ENCODE measurements at regions not wholly inside any gene's neighbourhood (a gene's known extent, or its start where the extent isn't known, plus 50 kb on each side); places are given as distances from the start of the nearest gene placed in this dataset.

- no peak overlapping the region for H3K4me3 ChIP-seq
- peak overlapping the region in 9 of 21 experiments; percentile 5 to 63 (median 38) for H3K27ac ChIP-seq
These were observed 145.7 kb upstream of the CBLB start for GRCh38 chr3:106014518-106014917.

DNA sequence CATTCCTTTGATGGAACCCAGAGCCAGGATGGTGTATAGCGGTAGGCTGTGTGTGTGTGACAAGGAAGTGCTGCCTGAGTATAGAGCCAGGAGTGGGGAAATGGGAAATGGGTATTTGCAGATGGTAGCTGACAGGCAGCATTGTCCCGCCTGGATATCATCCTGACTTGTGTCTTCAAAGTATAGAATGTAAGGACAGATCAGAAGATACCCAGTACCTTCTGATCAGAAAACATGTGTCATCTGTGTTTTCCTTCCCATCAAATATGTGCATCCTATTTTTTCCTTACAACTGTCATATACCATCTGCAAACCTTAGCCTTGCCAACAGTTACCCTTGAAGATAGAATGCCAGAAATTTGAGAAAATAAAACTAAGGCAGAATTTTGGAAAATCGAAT, 146.2 kb upstream of the CBLB start:
- Histone ChIP-seq H3K4me3 (no peak overlapping the region), H3K27ac (peak overlapping the region in 3 of 21 experiments; percentile 37 to 54 (median 47))

DNA sequence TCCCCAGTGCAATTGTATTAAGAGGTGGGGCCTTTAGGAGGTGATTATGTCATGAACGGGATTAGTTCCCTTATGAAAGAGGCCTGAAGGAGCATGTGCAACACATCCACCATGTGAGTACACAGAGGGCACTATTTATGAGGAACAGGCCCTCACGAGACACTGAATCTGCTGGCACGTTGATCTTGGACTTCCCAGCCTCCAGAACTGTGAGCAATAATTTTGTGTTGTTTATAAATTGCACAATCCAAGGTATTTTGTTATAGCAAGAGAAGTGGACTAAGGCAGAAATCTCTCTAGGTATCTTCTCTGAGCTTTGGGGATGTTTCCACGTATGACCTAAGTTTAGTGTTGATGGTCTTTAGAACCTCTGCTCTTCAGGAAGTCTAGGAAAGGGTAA, 149.3 kb upstream of the CBLB start:
- no peak overlapping the region for H3K27ac ChIP-seq

DNA sequence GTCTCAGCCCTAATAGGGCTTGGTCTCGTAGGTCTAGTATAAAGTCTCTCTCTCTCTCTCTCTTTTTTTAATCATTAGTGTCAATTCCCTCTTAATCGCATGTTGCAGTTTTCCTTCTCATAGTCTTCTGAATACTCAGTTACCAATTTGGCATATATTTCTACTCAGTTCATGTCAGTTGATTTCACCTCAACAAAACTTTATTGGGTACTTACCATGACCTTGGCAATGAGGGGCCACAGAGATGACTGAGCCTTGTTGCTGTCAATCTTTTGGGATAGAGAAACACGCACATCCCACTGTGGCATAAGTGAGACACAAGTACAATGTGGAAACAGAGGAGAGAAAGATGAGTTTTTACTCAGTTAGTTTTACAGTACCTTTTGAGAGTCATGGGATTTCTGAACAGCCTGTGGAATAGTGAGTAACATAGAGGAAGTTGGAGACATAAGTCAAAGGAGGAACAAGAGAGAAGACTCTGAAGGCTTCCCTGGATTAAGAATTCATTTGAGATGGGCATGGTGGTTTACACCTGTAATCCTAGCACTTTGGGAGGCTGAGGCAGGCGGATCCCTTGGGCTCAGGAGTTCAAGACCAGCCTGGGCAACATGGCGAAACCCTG, 150.2 kb upstream of the CBLB start:
- Histone ChIP-seq H3K4me3 (no peak overlapping the region), H3K27ac (no peak overlapping the region)

More for the DNA sequence above, 149.3 kb upstream of the CBLB start:
- no peak overlapping the region for H3K4me3 ChIP-seq

- Histone ChIP-seq H3K4me3 (no peak overlapping the region), H3K27ac (no peak overlapping the region)
These were observed 154.1 kb upstream of the CBLB start for GRCh38 chr3:106022913-106023312.

DNA sequence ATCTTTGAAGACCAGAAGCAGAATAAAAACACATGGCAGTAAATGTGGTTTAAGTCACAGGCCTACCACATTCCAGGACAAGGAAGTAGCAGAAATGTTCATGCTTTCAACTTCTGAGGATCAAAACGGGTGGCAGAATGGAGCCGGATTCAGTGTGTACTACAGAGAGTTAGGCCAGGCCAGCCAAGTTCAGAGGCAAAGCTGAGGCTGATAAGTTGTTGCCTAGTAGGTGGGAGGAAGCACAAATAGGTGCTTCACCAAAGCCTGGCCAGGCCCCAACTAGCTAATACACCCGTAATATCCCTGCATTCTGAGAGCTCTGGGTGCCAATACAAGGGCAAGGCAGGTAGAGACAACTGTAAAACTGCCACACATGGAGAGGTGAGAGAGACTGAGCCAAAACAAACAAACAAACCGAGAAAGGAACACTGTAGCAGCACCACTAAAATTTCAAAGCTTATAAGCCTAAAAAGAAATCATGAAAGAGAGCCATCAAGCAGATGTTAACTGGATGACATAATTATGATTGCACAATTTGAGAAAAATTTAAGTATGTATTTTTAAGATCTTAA, 156.4 kb upstream of the CBLB start:
- Histone ChIP-seq H3K27ac (peak overlapping the region in 5 of 21 experiments; percentile 1 to 51 (median 33)), H3K4me3 (no peak overlapping the region)

DNA sequence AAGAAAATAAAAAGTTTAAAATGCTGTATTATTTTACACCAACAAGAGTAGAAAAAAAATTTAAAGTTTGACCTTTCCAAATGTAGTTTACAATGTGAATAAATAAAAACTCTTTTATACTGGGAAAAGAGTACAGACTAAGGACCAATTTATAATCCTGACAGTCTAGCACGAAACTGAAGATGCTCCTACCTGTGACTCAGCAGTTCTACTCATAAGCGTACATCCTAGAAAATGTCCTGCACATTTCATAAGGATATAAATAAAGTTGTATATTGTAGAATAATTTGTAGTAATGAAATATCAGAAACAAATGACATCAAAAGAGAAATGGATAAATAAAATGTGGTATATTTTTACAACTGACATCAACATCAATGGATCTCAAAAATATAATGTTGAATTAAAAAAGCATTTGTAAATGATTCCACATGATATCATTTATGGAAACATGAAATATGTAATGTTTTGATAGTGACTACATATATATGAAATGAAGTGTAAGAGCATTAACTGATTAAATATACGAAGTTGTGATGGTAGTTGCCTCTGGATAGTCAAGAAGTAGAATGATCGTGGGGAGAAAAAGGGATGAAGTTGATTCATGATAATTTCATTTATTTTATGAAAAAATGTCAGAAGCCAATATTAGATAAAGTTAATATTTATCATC, 161.3 kb upstream of the CBLB start:
- Histone ChIP-seq H3K4me3 (no peak overlapping the region), H3K27ac (no peak overlapping the region)

GRCh38 chr3:106030627-106030963, 161.8 kb upstream of the CBLB start:
- Histone ChIP-seq H3K4me3 (no peak overlapping the region), H3K27ac (no peak overlapping the region)

- Histone ChIP-seq H3K4me3 (no peak overlapping the region), H3K27ac (no peak overlapping the region)
These were observed 163.7 kb upstream of the CBLB start for GRCh38 chr3:106032479-106032878.

DNA sequence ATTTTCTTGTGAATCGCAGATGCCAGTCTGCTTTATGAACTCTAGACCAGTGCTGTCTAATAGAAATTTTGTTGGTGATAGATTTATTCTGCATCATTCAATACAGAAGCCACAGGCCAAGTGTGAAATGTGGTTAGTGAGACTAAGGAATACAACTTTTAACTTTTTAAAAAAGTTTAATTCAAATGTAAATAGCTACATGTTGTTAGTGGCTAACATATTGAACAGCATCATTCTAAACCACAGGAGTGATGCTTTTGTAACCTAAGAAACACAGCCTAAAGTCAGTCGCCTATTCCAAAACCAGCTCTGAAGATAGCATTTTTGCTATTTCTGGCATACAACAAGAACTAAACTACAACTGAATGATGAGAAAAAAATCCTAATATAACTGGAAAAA, 164.8 kb upstream of the CBLB start:
- Histone ChIP-seq H3K27ac (no peak overlapping the region), H3K4me3 (no peak overlapping the region)

GRCh38 chr3:106034313-106034712, 165.5 kb upstream of the CBLB start:
- H3K4me3 ChIP-seq = no peak overlapping the region
- H3K27ac ChIP-seq = no peak overlapping the region

- Histone ChIP-seq H3K27ac (no peak overlapping the region), H3K4me3 (no peak overlapping the region)
These were observed 166.8 kb upstream of the CBLB start for GRCh38 chr3:106035619-106036018.

DNA sequence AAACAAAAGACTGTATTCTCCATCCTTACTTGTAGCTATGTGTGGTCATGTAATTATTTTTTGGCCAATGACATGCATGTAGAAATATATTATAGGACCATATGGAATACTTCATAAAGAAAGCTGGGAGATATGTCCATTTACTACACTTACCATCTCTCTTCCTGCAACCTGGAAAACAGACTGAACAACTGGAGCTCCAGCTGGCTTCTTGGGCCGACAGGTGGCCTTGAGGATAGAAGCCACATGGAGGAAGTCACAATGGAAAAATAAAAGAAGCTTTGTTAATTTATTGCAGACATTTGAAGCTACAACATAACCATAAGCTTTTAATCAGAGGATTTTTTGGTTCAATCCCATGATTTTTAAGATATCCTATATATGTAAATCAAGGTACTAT, 167.9 kb upstream of the CBLB start:
- Histone ChIP-seq H3K27ac (no peak overlapping the region), H3K4me3 (no peak overlapping the region)

- H3K27ac ChIP-seq = no peak overlapping the region
- H3K4me3 ChIP-seq = no peak overlapping the region
These were observed 178.4 kb upstream of the CBLB start for GRCh38 chr3:106047221-106047620.

- Histone ChIP-seq H3K27ac (no peak overlapping the region), H3K4me3 (no peak overlapping the region)
These were observed 180.2 kb upstream of the CBLB start for GRCh38 chr3:106048946-106049481.

DNA sequence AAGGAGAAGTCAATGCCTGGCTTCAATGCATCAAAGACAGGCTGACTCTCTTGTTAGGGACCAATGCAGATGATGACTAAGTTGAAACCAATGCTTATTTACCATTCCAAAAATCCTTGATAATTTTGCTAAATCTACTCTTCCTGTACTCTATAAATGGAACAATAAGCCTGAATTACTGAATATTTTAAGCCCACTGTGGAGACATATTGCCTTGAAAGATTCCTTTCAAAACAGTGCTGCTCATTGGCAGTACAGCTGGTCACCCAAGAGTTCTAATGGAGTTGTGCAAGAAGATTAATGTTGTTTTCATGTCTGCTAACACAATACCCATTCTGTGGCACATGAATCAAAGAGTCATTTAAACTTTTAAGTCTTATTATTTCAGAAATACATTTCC, 181.0 kb upstream of the CBLB start:
- Histone ChIP-seq H3K27ac (no peak overlapping the region), H3K4me3 (no peak overlapping the region)

- Histone ChIP-seq H3K27ac (no peak overlapping the region), H3K4me3 (no peak overlapping the region)
These were observed 188.1 kb upstream of the CBLB start for GRCh38 chr3:106056931-106057330.

- H3K27ac ChIP-seq = no peak overlapping the region
- H3K4me3 ChIP-seq = no peak overlapping the region
These were observed 189.7 kb upstream of the CBLB start for GRCh38 chr3:106058475-106058874.

DNA sequence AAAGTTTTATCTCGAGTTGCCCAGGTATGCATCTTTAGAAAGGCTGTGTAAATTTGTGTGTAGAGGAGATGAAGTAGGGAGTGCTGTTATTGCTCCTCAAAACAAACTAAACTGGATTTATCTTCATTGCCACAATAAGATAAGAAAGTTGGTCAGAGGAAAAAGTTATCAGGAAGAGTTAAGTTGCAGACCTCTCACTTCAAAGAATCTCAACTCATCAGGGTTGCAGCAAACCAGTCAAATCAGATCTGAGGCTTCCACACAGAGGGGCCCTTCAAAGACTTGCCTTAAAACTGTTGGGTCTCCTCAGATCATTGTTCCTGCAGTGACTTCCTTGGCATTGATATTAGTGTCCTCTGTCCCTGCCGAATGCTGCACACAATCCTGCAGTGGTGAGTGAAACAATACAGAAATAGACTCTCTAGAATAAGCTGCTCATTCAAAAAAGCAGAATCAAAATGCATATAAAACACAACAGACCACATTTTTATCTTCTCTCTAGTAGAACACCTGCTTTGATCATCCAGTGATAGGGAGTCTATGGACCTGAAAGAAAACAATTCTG, 191.2 kb upstream of the CBLB start:
- H3K4me3 ChIP-seq = no peak overlapping the region
- no peak overlapping the region for H3K27ac ChIP-seq

GRCh38 chr3:106063909-106064308, 195.1 kb upstream of the CBLB start:
- Histone ChIP-seq H3K4me3 (no peak overlapping the region), H3K27ac (no peak overlapping the region)

GRCh38 chr3:106065831-106066230, 197.0 kb upstream of the CBLB start:
- no peak overlapping the region for H3K4me3 ChIP-seq
- H3K27ac ChIP-seq = no peak overlapping the region
